COLO668 (cell line): ENCODE measurements at regions not wholly inside any gene's neighbourhood (a gene's known extent, or its start where the extent isn't known, plus 50 kb on each side); places are given as distances from the start of the nearest gene placed in this dataset.
"Not testable (repeated sequence)": the region's sequence is repeated elsewhere in the genome, so short reads cannot be mapped to it uniquely, and the experiment has no call there.

Experiments used
- DNase-seq: peaks from one replicate; lab custom pipeline; 2025; ENCODE audit not compliant: unreplicated experiment; lab: John Stamatoyannopoulos, UW

GRCh38 chr4:29908276-29908675 is 811.9 kb upstream of the PCDH7 start:
- DNase-seq: no peak

GRCh38 chr4:29927895-29928294 is 792.3 kb upstream of the PCDH7 start:
- no peak for DNase-seq

GRCh38 chr4:29948451-29948850 is 771.7 kb upstream of the PCDH7 start:
- DNase-seq: no peak

GRCh38 chr4:29948858-29949257 is 771.3 kb upstream of the PCDH7 start:
- no peak for DNase-seq

- no peak for DNase-seq
These were observed 753.8 kb upstream of the PCDH7 start for GRCh38 chr4:29966386-29966785.

GRCh38 chr4:29970626-29971025 is 749.5 kb upstream of the PCDH7 start:
- DNase-seq: no peak

GRCh38 chr4:29972121-29972520 is 748.0 kb upstream of the PCDH7 start:
- DNase-seq: no peak

GRCh38 chr4:29983890-29984289 is 736.3 kb upstream of the PCDH7 start:
- DNase-seq: no peak

- DNase-seq: no peak
These were observed 718.5 kb upstream of the PCDH7 start for GRCh38 chr4:30001628-30002027.

- no peak for DNase-seq
These were observed 717.8 kb upstream of the PCDH7 start for GRCh38 chr4:30002341-30002740.

GRCh38 chr4:30005995-30006394 is 714.2 kb upstream of the PCDH7 start:
- no peak for DNase-seq

- DNase-seq: no peak
These were observed 695.6 kb upstream of the PCDH7 start for GRCh38 chr4:30024526-30024925.

GRCh38 chr4:30028826-30029225 is 691.3 kb upstream of the PCDH7 start:
- DNase-seq: no peak

- DNase-seq: no peak
These were observed 664.0 kb upstream of the PCDH7 start for GRCh38 chr4:30056016-30056766.

GRCh38 chr4:30068234-30068633 is 651.9 kb upstream of the PCDH7 start:
- DNase-seq: peak; percentile 13

GRCh38 chr4:30073011-30073710 is 647.0 kb upstream of the PCDH7 start:
- DNase-seq: no peak

GRCh38 chr4:30092420-30093128 is 627.6 kb upstream of the PCDH7 start:
- DNase-seq: not testable (repeated sequence)

GRCh38 chr4:30094887-30095286 is 625.3 kb upstream of the PCDH7 start:
- no peak for DNase-seq

GRCh38 chr4:30103455-30103854 is 616.7 kb upstream of the PCDH7 start:
- no peak for DNase-seq

- no peak for DNase-seq
These were observed 603.8 kb upstream of the PCDH7 start for GRCh38 chr4:30116401-30116800.

GRCh38 chr4:30117433-30117832 is 602.7 kb upstream of the PCDH7 start:
- no peak for DNase-seq

- DNase-seq: no peak
These were observed 597.5 kb upstream of the PCDH7 start for GRCh38 chr4:30122711-30123110.
